GM12892 (cell line): ENCODE measurements at regions not wholly inside any gene's neighbourhood (a gene's known extent, or its start where the extent isn't known, plus 50 kb on each side); places are given as distances from the start of the nearest gene placed in this dataset.

Experiments used
- POLR2A ChIP-seq: IDR thresholded peaks from 2 replicates; pipeline ENCODE4 v1.6.1; 2011; ENCODE audit warnings: low read depth, low read length, control low read depth
- TAF1 ChIP-seq: IDR thresholded peaks from 2 replicates; pipeline ENCODE4 v1.6.1; 2011; ENCODE audit warnings: low read depth, mild to moderate bottlenecking, control low read depth, low read length, borderline replicate concordance

- TF ChIP-seq POLR2A (no peak), TAF1 (no peak)
Observed at GRCh38 chr12:42987216-42987650, 397.7 kb upstream of the PRICKLE1 start.
